Mucosa of descending colon (tissue), 3 donors: ENCODE measurements at regions not wholly inside any gene's neighbourhood (a gene's known extent, or its start where the extent isn't known, plus 50 kb on each side); places are given as distances from the start of the nearest gene placed in this dataset.
"Not testable (repeated sequence)": the region's sequence is repeated elsewhere in the genome, so short reads cannot be mapped to it uniquely, and the experiment has no call there.

Source experiments
- ATAC-seq: fragments of 200-7000 bp; cut with Tn5 transposase; one replicate; pipeline ENCODE4 v1.9.1; 2020; ENCODE audit warnings: mild to moderate bottlenecking, moderate library complexity
- DNase-seq, 3 donors: peaks; one replicate each; pipeline ENCODE4 v3.0.0-alpha.2; 2020
- H3K36me3 ChIP-seq: fragments of 200-600 bp; one replicate; pipeline ENCODE4 v1.8.0; 2021; ENCODE audit warnings: low read depth, mild to moderate bottlenecking
- H3K4me1 ChIP-seq: fragments of 200-600 bp; one replicate; pipeline ENCODE4 v1.8.0; 2021; ENCODE audit warnings: low read depth, mild to moderate bottlenecking
- H3K4me3 ChIP-seq: fragments of 200-600 bp; one replicate; pipeline ENCODE4 v1.8.0; 2021; ENCODE audit warnings: mild to moderate bottlenecking
- H3K9me3 ChIP-seq: fragments of 200-600 bp; one replicate; pipeline ENCODE4 v1.8.0; 2021; ENCODE audit warnings: mild to moderate bottlenecking
- CTCF ChIP-seq: fragments of 200-600 bp; IDR thresholded peaks from one replicate; pipeline ENCODE4 v1.8.0; 2022; ENCODE audit warnings: antibody characterized with exemption, mild to moderate bottlenecking
- intact Hi-C, 2 donors: fragments of 100-400 bp; cut with DNase I in 1 of 2; cut with micrococcal nuclease in 1 of 2; formaldehyde crosslinking; loops; one replicate each; pipeline versions ENCODE4 v1.11.0 to v1.11.1; 2022; cut with DNase I, micrococcal nuclease
- donor health status: DM: no; HTN: no; CAD: no; lungs with moderate emphysema.
- donor health status: DM: no; HTN: no; CAD: no.
- donor health status: DM: no; HTN: yes; CAD: no.

- no peaks in the 10 kb centered on the region for H3K36me3 ChIP-seq
- no peak for TF ChIP-seq CTCF
- DNase-seq (no peak), ATAC-seq (no peak)
- intact Hi-C loops = no loop called here
- no peaks in the 10 kb centered on the region for H3K4me1 ChIP-seq
- H3K4me3 ChIP-seq = no peak overlapping the region
- H3K9me3 ChIP-seq = no peaks in the 10 kb centered on the region
Measured at GRCh38 chr17:13843862-13844635, 225.3 kb upstream of the COX10 start.

DNA sequence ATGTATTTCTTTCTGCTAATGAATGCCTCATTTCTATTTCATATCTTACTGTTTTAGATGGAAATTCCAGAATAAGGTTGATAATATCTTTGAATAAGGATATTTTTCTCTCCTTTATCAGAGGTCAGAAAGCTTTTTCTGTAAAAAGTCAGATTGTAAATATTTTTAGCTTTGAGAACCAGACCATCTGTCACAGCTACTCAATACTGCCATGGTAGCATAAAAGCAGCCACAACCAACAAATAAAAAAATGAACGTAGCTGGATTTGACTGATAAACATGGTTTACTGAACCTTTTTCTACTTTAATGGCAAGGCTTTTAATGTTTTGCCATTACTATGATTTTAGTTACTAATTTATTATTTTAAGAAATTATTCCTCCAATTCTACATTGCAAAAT, 217.4 kb upstream of the COX10 start:
- Histone ChIP-seq H3K4me3 (no peak overlapping the region), H3K4me1 (no peaks in the 10 kb centered on the region), H3K9me3 (no peaks in the 10 kb centered on the region), H3K36me3 (no peaks in the 10 kb centered on the region)
- no peak for TF ChIP-seq CTCF
- ATAC-seq = no peak
- intact Hi-C loops = no loop called here
- DNase-seq = no peak

- H3K36me3 ChIP-seq, H3K4me1 ChIP-seq, intact Hi-C loops, DNase-seq, H3K9me3 ChIP-seq, H3K4me3 ChIP-seq, ATAC-seq: not testable (repeated sequence)
Measured at GRCh38 chr17:13855730-13856129, 213.6 kb upstream of the COX10 start.

GRCh38 chr17:13862346-13862745, 207.0 kb upstream of the COX10 start:
- intact Hi-C loops = no loop called here
- Histone ChIP-seq H3K36me3 (no peaks in the 10 kb centered on the region), H3K9me3 (no peaks in the 10 kb centered on the region), H3K4me3 (no peak overlapping the region), H3K4me1 (no peaks in the 10 kb centered on the region)
- no peak for DNase-seq
- no peak for ATAC-seq
- TF ChIP-seq CTCF = no peak

DNA sequence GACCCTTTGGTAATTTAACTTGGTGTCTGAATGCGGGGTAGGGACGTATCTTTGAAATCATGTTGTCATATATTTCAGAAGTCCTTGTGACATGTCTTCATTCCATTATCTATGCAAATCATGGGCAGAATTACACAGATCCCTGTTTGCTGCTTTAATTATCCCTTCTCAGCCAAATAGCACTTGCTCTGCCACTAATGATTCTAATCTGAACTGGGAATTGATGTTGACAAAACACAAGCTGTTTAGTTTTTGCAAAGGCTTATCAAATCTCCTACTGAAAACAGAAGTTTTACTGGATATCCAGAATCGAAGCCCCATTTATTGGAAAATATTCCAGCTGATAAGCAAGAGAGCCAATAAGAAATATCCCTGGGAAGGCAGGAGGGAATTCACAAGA, 205.9 kb upstream of the COX10 start:
- no peaks in the 10 kb centered on the region for H3K36me3 ChIP-seq
- DNase-seq (no peak), ATAC-seq (no peak)
- no peaks in the 10 kb centered on the region for H3K9me3 ChIP-seq
- intact Hi-C loops = no loop called here
- no peak for TF ChIP-seq CTCF
- H3K4me1 ChIP-seq = no peaks in the 10 kb centered on the region
- H3K4me3 ChIP-seq = no peak overlapping the region

DNA sequence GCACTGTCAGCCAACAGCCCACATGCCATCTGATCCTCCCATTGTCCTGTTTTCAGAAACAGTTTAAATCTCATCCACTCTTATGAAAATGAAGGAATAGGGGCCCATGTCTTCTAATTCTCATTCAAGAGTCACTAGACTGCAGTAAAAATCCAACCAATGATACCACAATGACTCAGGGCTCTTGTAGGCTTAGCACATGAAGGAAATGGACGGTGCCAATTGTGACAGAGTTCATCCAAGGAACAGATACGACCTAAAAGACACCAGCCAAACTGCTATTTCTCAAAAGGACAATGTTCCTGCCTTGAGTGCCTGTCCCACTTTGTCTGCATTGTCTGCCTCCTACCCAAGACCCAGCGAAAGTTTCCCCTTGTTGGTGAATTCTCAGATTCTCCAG, 204.8 kb upstream of the COX10 start:
- ATAC-seq (no peak), DNase-seq (no peak)
- intact Hi-C loops = no loop called here
- Histone ChIP-seq H3K4me1 (no peaks in the 10 kb centered on the region), H3K4me3 (no peak overlapping the region), H3K36me3 (no peaks in the 10 kb centered on the region), H3K9me3 (no peaks in the 10 kb centered on the region)
- TF ChIP-seq CTCF = no peak
